VCaP (cell line): ENCODE measurements at regions not wholly inside any gene's neighbourhood (a gene's known extent, or its start where the extent isn't known, plus 50 kb on each side); places are given as distances from the start of the nearest gene placed in this dataset.

Experiments
- H3K27ac ChIP-seq: fragments of 450-650 bp; 2 replicates; pipeline ENCODE4 v1.5.1; 2017
- TF ChIP-seq, protein P1 (sequence below): fragments of 450-650 bp; conservative IDR thresholded peaks from 2 replicates; pipeline ENCODE4 v1.5.1; 2017; ENCODE audit warnings: mild to moderate bottlenecking, moderate library complexity

DNA sequence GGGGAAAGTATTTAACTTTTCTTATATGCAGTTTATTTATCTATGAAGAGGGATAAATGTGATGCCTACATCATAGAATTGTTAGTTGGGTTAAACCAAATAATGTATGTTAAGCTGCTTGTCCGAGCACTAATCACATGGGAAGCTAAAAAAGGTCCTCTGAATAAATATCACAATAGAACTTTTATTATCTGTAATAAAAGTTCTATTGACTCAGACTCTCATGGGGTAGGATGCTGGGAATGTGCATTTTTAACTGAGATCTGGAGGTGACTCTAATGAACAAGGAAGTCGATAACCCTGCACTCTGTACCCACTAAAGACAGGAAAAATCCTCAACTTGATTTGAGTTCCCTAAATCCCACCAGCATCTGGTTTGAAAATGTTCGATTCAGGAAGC is 205.9 kb upstream of the IL12B start:
- TF ChIP-seq, protein P1, sequence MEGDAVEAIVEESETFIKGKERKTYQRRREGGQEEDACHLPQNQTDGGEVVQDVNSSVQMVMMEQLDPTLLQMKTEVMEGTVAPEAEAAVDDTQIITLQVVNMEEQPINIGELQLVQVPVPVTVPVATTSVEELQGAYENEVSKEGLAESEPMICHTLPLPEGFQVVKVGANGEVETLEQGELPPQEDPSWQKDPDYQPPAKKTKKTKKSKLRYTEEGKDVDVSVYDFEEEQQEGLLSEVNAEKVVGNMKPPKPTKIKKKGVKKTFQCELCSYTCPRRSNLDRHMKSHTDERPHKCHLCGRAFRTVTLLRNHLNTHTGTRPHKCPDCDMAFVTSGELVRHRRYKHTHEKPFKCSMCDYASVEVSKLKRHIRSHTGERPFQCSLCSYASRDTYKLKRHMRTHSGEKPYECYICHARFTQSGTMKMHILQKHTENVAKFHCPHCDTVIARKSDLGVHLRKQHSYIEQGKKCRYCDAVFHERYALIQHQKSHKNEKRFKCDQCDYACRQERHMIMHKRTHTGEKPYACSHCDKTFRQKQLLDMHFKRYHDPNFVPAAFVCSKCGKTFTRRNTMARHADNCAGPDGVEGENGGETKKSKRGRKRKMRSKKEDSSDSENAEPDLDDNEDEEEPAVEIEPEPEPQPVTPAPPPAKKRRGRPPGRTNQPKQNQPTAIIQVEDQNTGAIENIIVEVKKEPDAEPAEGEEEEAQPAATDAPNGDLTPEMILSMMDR, result no peak
- H3K27ac ChIP-seq, result no peak overlapping the region

DNA sequence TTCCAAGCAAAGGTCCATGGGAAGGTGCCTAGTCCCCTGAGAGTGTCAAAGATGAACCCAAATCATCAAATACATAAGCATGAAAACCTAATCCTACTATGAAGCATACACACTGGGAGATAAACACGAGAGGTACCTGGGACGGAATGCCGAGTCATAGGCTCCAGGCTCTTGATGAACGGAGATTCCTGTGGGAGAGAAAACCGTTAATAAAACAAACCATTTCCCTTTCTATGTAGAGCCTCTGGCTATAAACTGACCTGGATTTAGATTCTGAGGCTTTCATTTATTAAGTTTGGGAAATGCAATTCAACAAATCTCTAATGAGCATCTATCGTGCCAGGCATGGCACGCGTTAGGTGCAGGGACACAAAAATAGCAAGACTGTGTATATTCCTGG is 206.4 kb upstream of the IL12B start:
- TF ChIP-seq, protein P1, result no peak
- no peak overlapping the region for H3K27ac ChIP-seq

DNA sequence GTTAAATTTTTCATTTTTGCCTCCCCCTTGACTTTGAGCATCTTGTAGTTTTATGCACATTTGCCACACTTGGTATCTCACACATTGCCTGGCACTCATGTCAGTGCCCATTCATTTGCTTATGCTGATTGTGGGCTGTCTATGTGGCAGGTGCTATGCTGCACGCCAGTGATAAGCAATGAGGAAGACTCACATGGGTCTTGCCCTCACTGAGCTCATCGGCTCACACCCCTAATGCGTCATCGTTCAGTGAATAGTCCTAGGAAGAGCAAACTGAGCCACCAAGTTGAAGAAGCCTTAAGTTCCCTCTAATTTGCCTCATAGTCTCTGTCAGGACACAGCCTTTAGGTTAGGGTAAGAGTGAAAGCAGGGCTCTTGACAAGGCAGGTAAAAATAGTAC is 209.4 kb upstream of the IL12B start:
- TF ChIP-seq, protein P1, result no peak
- no peak overlapping the region for H3K27ac ChIP-seq

DNA sequence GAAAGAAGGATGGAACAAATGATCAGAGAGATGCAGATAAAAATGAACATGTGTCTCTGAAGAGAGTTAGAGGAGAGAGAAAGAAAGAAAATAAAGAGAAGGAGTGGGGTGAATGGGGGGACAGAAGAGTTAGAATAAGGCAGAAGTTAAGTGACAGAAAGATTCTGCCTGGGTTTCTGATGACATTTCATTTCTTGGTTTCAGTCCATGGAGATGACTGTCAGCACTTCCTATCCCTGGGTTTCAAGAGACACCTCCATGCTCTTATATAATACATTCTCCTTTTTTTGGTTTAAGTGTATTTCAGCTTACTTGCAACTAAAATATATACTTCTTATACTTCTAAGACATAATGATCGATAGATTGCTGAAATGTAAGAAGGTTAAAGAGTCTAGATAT is 213.0 kb upstream of the IL12B start:
- H3K27ac ChIP-seq, result no peak overlapping the region
- TF ChIP-seq, protein P1, result no peak

DNA sequence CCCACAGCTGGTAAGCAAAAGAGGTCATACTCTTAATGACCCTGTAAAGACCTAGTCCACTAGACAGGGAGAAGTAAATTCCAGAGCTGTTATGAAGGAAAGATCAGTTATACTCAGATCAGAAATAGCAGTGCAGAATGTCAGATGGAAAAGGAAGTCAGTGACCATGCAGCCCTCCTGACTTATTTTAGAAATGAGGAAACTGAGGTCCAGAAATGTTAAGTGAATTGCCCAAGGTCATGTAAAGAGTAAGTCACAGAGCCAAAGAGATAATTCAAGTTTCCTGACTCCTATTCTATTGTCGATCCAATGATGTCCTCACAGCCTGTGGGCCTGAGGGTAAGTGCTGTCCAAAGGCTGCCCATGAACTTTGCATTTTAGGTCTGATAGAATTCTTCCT is 214.9 kb upstream of the IL12B start:
- TF ChIP-seq, protein P1, result no peak
- H3K27ac ChIP-seq, result no peak overlapping the region

DNA sequence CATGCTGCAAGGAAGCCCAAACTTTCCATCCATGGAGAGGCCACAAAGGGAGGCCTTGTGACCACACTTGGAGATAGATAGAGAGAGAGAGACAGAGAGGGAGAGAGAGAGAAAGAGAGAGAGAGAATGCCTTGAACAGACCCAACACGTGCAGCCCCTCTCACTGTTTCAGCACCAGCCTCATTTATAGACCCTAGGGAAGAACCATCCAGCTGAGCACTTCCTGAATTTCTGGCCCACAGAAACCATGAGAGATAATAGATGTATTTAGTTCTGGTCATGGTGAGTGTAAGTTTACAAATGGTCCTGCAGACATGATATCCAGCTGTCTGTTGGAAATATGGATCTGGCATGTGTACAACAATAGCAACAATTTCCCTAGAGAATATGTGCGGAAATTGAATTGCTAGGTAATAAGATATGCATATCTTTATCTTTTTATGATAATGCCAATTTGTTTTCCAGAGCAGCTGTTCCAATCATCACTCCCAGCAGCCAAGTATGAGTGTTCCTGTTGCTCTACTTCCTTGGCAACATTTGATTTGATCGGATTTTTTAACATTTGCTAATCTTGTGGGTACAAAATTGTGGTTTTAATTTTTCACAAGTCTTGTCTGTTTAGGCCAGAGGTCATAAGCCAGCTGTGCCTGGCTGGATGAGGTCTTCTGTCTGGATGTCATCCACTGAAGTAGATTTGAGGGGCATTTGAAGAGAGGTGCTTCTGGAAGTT is 217.3 kb upstream of the IL12B start:
- H3K27ac ChIP-seq, result no peak overlapping the region
- TF ChIP-seq, protein P1, result no peak

DNA sequence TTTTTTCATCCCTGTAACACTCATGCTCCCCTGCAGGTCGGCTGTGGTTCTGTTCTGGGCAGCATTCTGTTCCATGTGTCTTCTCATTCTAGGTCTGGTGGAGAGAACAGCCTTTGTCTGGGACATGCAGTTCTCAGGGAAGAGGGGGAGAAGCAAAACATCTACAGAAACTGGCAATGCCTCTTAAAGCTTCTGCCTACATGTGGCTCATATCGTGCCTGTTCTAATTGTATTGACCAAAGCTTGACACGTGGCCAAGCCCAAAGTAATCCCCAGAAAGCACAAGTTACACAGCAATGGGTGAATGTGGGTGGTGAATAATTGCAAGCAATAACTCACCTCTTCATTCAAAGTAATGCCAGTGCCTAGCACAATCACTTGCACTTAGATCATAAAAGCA is 218.2 kb upstream of the IL12B start:
- H3K27ac ChIP-seq, result no peak overlapping the region
- TF ChIP-seq, protein P1, result no peak
